HG03103 (cell line): ENCODE measurements at regions not wholly inside any gene's neighbourhood (a gene's known extent, or its start where the extent isn't known, plus 50 kb on each side); places are given as distances from the start of the nearest gene placed in this dataset.

Experiments
- ATAC-seq: cut with Tn5 transposase; IDR thresholded peaks from one replicate; pipeline ENCODE4 v1.9.1; 2021; ENCODE audit warnings: low read depth; ENCODE audit not compliant: unreplicated experiment

DNA sequence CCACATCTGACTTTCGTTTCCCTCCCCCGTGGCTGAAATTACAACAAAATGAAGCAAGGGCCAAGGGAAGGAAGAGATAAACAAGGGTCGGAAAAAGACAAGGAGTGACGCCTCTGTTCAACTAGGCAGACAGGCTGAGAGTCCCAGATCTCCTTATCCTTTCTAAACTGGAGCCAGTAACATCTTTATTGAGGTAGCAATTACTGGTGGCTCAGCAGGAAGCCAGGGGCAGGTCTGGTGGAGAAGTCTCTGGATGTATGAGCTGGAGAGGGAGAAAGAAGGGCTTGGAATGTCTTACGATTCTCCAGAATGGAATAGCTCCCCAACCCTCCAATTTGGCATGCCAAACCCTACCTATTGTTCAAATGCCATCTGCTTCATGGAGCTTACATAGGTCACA lies 190.8 kb upstream of the BRINP1 start:
- no peak for ATAC-seq

DNA sequence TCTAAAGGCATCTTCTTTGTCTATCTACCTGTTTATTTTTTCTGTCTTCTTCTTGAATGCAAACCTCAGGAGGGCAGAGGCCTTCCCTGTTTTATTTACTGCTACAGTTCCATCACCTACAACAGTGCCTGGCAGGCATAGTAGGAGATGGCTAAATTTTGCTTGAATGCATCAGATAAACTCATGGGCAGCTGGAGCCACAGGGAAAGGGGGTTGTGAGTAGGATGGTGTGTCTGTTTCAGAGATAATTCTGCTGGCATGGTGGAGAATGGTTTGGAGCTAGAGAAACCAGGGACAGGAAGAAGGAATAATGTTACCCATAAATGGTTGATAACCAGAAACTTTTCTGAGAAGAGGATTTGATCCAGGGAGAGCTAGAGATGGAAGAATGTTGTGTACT lies 189.8 kb upstream of the BRINP1 start:
- no peak for ATAC-seq

- peak; percentile 99 for ATAC-seq
These were observed 187.1 kb upstream of the BRINP1 start for GRCh38 chr9:119556129-119556875.

DNA sequence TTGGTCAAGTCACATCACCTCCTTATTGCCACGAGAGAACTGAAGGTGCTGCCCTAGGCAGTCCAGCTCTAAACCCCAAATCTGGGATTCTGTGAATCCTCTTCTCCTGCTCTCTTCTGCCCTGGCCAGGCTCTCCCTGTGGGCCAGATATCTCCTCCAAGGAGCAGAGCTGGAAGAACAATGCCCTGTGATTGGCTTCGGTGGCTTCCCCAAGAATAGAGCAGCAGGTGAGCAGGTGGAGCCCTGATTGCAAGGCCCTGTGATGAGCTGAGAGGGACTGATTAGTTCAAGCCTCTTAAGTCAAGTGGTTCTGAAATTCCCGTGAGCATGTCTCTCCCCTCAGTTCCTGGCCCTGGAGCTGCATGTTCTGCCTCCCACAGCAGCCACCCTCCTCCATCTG lies 175.3 kb upstream of the BRINP1 start:
- no peak for ATAC-seq

DNA sequence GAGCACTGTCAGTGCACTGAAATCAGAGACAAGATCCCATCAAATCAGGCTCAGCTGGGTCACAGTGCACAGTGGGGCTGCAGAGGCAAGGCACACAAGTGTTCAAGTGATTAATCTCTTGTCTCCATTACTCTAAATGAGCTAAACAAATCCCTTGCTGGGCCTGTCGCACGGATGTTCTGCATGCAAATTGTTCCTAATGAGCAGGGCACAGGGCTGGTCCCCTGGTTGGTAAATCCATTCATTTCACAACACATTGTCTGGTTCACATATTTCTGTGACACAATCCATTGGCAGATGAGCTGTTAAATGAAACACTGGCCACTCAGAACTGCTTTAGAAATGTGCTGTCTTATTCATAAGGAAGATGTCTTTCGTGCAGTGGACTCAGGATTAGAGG lies 167.9 kb upstream of the BRINP1 start:
- no peak for ATAC-seq

DNA sequence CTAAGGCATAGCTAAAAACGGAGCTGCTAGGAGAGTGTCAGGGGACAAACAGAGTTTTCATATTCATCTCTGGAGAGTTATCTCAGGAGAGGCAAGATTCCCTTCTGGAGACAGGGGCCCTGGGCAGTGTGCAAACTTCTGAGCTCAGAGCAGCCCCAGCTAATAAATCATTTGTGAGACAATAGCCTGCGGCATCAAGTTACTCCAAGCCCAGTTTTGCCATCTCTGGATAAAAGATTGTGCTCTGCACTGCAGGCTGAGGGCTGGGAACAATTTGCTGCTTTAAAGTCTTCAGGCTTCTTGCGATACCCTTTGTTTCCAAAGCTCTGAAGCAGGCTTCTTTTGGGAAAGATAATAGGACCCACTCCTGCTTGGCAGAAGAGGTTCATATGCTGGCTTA lies 164.3 kb upstream of the BRINP1 start:
- no peak for ATAC-seq

DNA sequence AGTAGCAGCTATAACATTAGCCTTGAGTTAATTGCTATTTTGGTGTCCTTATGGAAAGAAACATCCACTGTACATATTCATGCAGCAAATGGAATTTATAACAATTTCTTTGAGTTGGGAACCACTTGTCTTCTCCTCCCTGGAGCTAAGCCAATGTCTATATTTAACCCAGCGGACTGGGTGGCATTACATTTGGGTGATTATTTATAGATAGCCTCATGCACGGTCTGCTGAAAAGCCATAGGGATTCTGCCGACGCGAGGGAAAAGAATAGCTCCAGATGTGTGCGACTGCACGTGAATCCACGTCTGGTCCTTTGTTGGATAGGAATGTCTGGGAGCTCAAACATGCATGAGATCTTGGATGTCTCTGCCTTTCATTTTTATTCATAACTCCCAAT lies 157.5 kb upstream of the BRINP1 start:
- ATAC-seq = no peak

DNA sequence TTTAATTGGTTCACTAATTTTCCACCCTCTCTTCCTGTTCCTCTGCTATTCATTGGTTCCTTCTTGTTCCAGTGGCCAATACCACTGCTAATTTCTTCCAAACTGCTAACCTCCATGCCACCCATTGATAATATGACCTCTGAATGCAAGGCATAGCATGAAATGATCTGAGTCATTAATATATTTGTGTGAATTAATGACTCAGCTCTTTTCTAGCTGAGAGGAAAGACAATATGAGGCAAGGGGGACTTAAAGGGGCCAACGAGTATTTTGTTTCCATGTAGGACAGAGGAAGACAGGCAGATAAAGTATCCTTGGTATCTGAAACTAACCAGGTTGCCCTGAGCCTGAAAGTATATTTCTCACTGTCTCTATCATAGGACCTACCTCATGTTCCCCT lies 154.3 kb upstream of the BRINP1 start:
- ATAC-seq = no peak

DNA sequence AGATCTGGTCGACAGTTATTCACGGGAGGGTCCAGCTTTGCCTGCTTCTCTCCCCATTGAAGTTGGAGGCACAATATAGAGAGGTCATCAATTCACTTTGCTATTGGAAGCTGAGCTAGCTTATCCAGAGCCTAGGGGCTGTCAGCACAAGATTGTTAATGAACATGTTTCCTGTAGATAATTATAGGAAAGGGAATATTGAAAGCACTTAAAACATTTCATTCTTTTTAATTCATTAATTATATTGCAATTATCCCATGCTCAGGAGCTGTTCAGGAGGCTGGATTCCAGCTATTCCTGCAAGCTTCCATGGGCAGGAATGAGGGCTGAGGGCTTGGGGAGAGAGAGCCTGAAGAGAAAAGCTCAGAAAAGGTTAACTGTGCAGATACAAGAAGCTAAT lies 153.1 kb upstream of the BRINP1 start:
- no peak for ATAC-seq

DNA sequence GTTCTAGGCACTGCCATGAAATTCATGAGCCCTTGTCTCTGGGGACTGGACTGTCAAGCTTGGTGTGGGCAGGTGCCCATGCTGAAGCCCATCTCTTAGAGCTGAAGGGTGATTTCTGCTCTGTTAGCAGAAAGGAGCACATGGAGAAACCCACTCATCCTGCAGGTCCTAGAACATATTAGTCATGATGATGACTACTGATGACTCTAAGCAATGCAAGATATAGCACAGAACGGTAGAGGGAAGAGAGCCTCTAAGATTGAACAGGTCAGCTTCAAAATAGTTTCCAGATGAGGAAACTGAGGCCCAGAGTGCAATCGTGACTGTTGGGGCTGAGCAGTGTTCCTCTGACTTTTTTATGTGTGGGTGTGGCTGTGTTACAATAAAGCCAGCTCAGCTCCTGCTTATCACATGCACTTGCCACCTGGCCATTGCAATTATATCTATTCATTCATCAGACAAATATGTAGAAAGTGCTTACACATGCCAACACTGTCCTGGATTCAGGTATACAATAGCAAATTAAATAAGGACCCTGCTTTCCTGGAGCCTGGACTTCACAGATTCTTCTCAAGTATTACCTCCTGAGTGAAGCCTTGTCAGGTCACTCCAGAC lies 140.2 kb upstream of the BRINP1 start:
- no peak for ATAC-seq

GRCh38 chr9:119501374-119501773 lies 132.1 kb upstream of the BRINP1 start:
- no peak for ATAC-seq

- no peak for ATAC-seq
These were observed 131.0 kb upstream of the BRINP1 start for GRCh38 chr9:119500072-119500771.

DNA sequence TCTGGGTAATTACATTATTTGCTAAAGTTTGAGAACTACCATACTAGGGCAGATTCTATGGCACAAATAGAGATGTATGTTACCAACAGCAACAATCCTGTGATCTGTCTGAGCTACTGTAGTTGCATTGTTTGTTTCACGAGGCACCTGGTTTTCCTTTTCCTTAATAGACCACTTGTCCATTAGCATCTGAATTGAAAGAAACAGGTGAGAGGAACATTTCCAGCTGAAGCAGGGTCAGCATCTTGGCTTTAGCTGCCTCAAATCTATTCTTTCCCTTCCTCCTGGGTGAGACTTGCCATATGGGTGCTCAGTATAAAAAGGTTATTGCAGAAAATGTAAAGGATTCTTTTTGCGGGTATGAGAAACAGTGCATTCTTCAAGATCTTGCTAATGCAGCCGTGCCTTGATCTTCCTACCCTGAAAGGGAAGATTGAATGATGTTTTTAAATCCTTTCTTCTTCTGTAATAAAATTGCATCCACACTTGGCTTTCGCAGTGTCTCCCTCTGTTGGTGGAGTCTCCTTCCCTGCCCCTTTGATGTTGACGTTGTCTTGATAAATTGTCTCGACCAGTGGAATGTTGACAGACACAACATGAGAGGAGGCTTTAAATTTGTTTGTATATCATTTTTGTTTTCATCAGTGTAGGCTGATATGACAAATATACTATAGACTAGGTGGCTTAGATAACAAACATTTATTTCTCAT lies 118.0 kb upstream of the BRINP1 start:
- no peak for ATAC-seq

DNA sequence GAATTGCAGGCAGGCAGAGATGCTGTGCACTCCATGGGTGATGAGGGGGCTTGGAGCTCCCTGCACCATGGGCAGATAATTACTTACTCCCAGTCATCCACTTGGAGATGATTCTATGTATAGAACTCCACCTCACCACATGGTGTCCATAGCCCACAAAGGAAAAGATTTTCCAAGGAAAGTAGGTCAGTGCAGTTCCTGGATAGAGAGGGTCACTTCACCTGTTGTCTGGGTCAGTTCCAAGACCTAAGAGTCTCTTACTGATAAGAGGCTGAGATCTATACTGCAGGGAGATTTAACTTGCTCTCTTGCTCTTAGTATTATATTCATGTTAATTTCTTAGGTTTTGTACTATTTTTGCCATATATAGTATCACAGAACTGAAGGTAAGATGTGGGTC lies 113.9 kb upstream of the BRINP1 start:
- ATAC-seq = no peak

- ATAC-seq = no peak
These were observed 108.0 kb upstream of the BRINP1 start for GRCh38 chr9:119477197-119477596.

DNA sequence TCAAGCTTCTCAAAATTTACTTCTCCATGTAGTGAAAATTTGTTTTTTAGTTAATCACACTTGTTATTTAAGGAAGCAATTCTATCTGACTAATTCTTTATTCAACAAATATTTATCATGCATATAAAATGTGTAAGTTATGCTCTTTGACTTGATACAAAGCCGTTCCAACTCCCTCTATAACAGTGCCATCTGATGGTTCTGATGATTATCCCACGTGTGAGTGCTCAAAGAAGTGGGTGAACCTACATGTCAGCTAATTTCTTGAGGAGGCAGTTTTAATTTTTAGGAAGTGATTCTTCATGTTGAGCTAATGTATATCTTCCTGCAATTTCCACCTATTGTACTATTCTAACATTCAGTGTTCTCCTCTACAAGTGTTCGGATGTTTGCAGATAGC lies 88.8 kb upstream of the BRINP1 start:
- no peak for ATAC-seq

DNA sequence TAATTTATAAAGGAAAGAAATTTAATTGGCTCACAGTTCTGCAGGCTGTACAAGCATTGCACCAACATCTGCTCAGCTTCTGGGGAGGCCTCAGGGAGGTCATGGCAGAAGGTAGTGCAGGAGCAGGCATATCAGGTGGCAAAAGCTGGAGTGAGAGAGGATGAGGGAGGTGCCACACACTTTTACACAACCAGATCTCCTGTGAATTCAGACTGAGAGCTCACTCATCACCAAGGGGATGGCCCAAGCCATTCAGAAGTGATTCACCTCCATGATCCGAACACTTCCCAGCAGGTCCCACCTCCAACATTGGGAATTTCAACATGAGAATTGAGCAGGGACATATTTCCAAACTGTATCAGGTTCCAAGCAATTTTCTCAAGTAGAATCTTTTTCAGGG lies 84.7 kb upstream of the BRINP1 start:
- no peak for ATAC-seq

DNA sequence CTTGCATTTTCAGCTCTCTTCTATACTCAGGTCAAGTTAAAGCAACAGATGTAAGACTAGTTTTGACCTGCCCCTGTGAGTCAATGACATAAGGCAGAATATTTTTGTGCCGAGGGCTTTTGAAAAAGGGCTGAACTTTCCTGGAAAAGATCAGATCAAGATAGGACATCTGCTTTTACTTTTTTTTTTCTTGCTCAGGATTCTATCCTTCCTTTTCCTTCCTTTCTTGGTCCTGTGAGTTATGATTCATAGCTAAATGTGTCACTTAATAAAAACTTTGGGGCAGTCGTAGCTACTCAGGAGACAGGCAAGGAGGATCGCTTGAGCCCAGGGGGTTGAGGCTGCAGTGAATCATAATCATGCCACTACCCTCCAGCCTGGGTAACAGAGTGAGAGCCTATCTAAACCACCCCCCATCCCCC lies 84.3 kb upstream of the BRINP1 start:
- no peak for ATAC-seq

DNA sequence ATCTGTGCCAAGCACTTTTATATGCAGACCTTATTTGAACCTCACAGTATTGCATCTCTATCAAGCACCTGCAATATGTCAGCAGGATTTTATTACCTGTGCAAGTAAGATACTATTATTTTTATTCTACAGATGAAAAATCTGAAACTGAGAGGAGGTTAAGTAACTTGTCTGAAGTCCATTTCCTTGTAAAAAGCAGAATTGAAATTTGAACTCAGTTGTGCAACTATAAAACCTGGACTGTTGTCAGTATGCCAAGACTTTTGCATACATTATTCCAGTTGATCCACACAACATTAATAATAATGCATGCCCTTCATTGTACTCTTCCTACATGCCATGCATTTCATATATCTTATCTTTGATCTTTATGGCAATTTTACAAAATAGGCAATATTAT lies 82.2 kb upstream of the BRINP1 start:
- no peak for ATAC-seq

DNA sequence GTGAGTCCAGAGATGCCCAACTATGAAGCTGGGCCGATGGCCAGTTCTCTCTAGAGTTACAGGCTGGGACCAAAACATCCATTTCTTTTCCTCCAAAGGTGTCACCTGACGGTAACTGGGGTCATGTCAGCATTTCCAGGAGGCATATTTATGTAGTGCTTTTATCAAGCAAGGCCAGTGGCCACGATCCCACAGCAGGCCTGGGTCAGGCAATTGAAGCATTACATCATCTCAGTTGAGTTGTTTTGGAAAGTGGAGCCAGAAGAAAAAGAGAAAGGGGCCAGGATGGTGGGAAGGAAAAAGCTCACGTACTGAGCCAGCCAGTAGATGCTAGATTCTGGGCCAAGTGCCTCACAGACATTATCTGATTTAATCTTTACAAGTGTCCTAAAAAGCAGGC lies 73.9 kb upstream of the BRINP1 start:
- ATAC-seq = no peak

GRCh38 chr9:119441832-119442231 lies 72.6 kb upstream of the BRINP1 start:
- ATAC-seq = no peak
